ENCODE measurements at regions not wholly inside any gene's neighbourhood (a gene's known extent, or its start where the extent isn't known, plus 50 kb on each side); places are given as distances from the start of the nearest gene placed in this dataset.

GRCh38 chr5:3654515-3654914, 58.9 kb downstream of the IRX1 start:
- Mint-ChIP-seq H3K4me3 (no peak overlapping the region), H3K4me1 (no peaks in the 10 kb centered on the region), H3K27me3 (peaks cover 2% of the 10 kb centered on the region), H3K27ac (no peak overlapping the region), H3K9me3 (no peaks in the 10 kb centered on the region), H3K36me3 (ENCODE audit: low read depth) (no peaks in the 10 kb centered on the region)
- DNase-seq (no peak), ATAC-seq (no peak)

- H3K9me3 Mint-ChIP-seq: no peaks in the 10 kb centered on the region
- DNase-seq: no peak
- H3K27me3 Mint-ChIP-seq: no peaks in the 10 kb centered on the region
- H3K4me3 Mint-ChIP-seq: no peak overlapping the region
- H3K36me3 Mint-ChIP-seq (ENCODE audit: low read depth): no peaks in the 10 kb centered on the region
- no peaks in the 10 kb centered on the region for H3K4me1 Mint-ChIP-seq
- no peak overlapping the region for H3K27ac Mint-ChIP-seq
- no peak for ATAC-seq
Measured at GRCh38 chr5:3656803-3657202, 61.2 kb downstream of the IRX1 start.

GRCh38 chr5:3657364-3658022, 61.9 kb downstream of the IRX1 start:
- DNase-seq (no peak), ATAC-seq (no peak)
- no peaks in the 10 kb centered on the region for H3K9me3 Mint-ChIP-seq
- no peak overlapping the region for H3K4me3 Mint-ChIP-seq
- H3K27ac Mint-ChIP-seq: no peak overlapping the region
- no peaks in the 10 kb centered on the region for H3K4me1 Mint-ChIP-seq
- H3K27me3 Mint-ChIP-seq: no peaks in the 10 kb centered on the region
- no peaks in the 10 kb centered on the region for H3K36me3 Mint-ChIP-seq (ENCODE audit: low read depth)

DNA sequence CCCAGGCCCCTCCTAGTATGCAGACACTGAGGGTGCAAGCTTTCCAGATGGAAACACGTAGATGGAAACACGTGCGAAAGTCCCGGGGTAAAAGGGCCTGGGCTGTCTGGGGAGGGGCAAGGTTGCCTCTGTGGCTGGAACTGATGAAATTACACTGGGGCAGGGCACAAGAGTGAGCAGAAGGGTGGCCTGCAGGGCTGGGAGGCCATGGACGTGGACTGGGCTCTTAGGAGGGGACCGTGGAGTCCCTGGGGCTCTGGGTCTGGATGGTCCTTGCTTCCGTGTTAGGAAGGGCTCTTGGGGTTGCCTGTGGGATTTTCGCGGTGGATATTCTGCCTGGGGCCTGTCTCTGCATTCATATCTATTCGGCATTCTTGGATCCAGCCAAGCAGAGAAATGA, 63.3 kb downstream of the IRX1 start:
- no peak overlapping the region for H3K27ac Mint-ChIP-seq
- H3K36me3 Mint-ChIP-seq (ENCODE audit: low read depth): no peaks in the 10 kb centered on the region
- no peaks in the 10 kb centered on the region for H3K4me1 Mint-ChIP-seq
- no peak for DNase-seq
- ATAC-seq: no peak
- H3K4me3 Mint-ChIP-seq: no peak overlapping the region
- H3K9me3 Mint-ChIP-seq: no peaks in the 10 kb centered on the region
- H3K27me3 Mint-ChIP-seq: no peaks in the 10 kb centered on the region

GRCh38 chr5:3659907-3660306, 64.3 kb downstream of the IRX1 start:
- H3K4me3 Mint-ChIP-seq: no peak overlapping the region
- H3K36me3 Mint-ChIP-seq (ENCODE audit: low read depth): no peaks in the 10 kb centered on the region
- ATAC-seq (no peak), DNase-seq (no peak)
- H3K9me3 Mint-ChIP-seq: no peaks in the 10 kb centered on the region
- H3K27ac Mint-ChIP-seq: no peak overlapping the region
- H3K27me3 Mint-ChIP-seq: no peaks in the 10 kb centered on the region
- H3K4me1 Mint-ChIP-seq: no peaks in the 10 kb centered on the region

GRCh38 chr5:3660630-3661029, 65.0 kb downstream of the IRX1 start:
- Mint-ChIP-seq H3K27ac (no peak overlapping the region), H3K36me3 (ENCODE audit: low read depth) (no peaks in the 10 kb centered on the region), H3K27me3 (no peaks in the 10 kb centered on the region), H3K4me1 (no peaks in the 10 kb centered on the region), H3K9me3 (no peaks in the 10 kb centered on the region), H3K4me3 (no peak overlapping the region)
- ATAC-seq (no peak), DNase-seq (no peak)

- Mint-ChIP-seq H3K9me3 (no peaks in the 10 kb centered on the region), H3K27ac (no peak overlapping the region), H3K27me3 (no peaks in the 10 kb centered on the region), H3K4me3 (no peak overlapping the region), H3K4me1 (no peaks in the 10 kb centered on the region), H3K36me3 (ENCODE audit: low read depth) (no peaks in the 10 kb centered on the region)
- no peak for ATAC-seq
- no peak for DNase-seq
Measured at GRCh38 chr5:3661755-3662296, 66.2 kb downstream of the IRX1 start.

GRCh38 chr5:3662344-3662743, 66.7 kb downstream of the IRX1 start:
- ATAC-seq: no peak
- H3K9me3 Mint-ChIP-seq: no peaks in the 10 kb centered on the region
- DNase-seq: no peak
- H3K4me3 Mint-ChIP-seq: no peak overlapping the region
- no peaks in the 10 kb centered on the region for H3K4me1 Mint-ChIP-seq
- H3K36me3 Mint-ChIP-seq (ENCODE audit: low read depth): no peaks in the 10 kb centered on the region
- H3K27me3 Mint-ChIP-seq: no peaks in the 10 kb centered on the region
- H3K27ac Mint-ChIP-seq: no peak overlapping the region

DNA sequence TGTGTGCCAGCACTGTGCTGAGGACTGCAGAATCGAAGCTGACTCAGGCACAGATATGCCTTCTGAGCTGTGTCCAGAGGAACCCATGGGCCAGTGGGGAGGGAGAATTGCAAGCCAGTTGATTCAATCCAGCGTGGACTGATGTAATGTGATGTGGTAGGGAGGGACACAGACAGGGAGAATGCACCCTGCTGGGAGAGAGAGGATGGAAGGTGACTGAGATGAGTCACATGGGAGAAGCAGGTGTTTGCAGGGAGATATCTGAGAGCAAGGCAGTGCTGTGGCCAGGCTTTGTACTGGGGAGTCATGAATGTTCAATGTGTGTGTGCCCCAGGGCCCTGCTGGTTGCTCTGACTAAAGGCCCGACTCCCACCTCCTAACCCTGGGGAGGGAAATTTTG, 75.7 kb downstream of the IRX1 start:
- Mint-ChIP-seq H3K4me3 (no peak overlapping the region), H3K27ac (no peak overlapping the region), H3K27me3 (no peaks in the 10 kb centered on the region), H3K9me3 (no peaks in the 10 kb centered on the region), H3K4me1 (no peaks in the 10 kb centered on the region), H3K36me3 (ENCODE audit: low read depth) (no peaks in the 10 kb centered on the region)
- no peak for ATAC-seq
- DNase-seq: no peak

DNA sequence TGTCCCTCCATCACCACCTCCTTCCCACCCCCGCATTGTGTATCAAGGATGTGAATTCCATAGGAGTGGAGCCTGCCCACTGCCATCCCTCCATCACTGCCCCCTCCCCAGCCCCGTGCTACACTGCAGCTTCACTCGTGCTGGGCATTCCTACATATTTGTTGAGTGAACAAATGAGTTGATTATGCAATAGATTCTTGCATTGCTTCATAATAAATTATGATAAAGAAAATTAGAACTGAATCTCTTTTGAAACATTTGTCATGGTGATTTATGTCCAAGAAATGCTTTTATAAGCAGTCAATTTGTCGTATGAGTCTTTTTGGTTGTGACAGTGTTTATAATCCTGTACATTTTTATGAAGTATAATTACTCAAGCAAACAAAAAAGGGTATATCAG, 83.2 kb downstream of the IRX1 start:
- DNase-seq: no peak
- Mint-ChIP-seq H3K36me3 (ENCODE audit: low read depth) (no peaks in the 10 kb centered on the region), H3K27ac (no peak overlapping the region), H3K9me3 (peaks cover 5% of the 10 kb centered on the region), H3K4me3 (no peak overlapping the region), H3K27me3 (no peaks in the 10 kb centered on the region), H3K4me1 (no peaks in the 10 kb centered on the region)
- ATAC-seq: no peak

- Mint-ChIP-seq H3K36me3 (ENCODE audit: low read depth) (no peaks in the 10 kb centered on the region), H3K4me3 (no peak overlapping the region), H3K27ac (no peak overlapping the region), H3K4me1 (no peaks in the 10 kb centered on the region), H3K27me3 (no peaks in the 10 kb centered on the region), H3K9me3 (peaks cover 5% of the 10 kb centered on the region)
- DNase-seq: no peak
- ATAC-seq: no peak
Measured at GRCh38 chr5:3680821-3681220, 85.2 kb downstream of the IRX1 start.

DNA sequence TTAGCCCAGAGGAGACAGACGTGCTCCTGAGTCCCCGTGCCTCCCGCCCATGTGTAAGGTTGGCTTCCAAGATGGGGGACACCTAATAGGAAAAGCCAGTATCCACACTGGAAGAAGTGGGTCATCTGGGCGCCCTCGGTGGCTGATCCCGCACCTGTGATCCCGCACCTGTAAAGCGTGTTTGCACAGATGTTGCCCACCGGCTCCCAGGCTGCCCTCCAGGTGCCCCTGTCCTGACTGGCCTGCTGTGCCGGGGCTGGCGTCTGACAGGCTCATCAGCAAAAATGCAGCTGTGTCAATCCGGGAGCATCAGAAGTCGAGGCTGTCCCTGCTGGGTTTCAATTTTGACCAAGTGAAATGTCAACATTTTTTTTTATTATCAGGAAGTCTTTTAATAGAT, 88.5 kb downstream of the IRX1 start:
- Mint-ChIP-seq H3K27ac (no peak overlapping the region), H3K36me3 (ENCODE audit: low read depth) (no peaks in the 10 kb centered on the region), H3K9me3 (peaks cover 5% of the 10 kb centered on the region), H3K4me3 (no peak overlapping the region), H3K4me1 (no peaks in the 10 kb centered on the region), H3K27me3 (no peaks in the 10 kb centered on the region)
- ATAC-seq (no peak), DNase-seq (no peak)

- H3K36me3 Mint-ChIP-seq (ENCODE audit: low read depth): no peaks in the 10 kb centered on the region
- DNase-seq: no peak
- H3K4me1 Mint-ChIP-seq: no peaks in the 10 kb centered on the region
- H3K27me3 Mint-ChIP-seq: no peaks in the 10 kb centered on the region
- no peak overlapping the region for H3K4me3 Mint-ChIP-seq
- ATAC-seq: no peak
- H3K27ac Mint-ChIP-seq: no peak overlapping the region
- peaks cover 2% of the 10 kb centered on the region for H3K9me3 Mint-ChIP-seq
Measured at GRCh38 chr5:3684771-3685354, 89.2 kb downstream of the IRX1 start.

GRCh38 chr5:3694819-3695218, 99.2 kb downstream of the IRX1 start:
- Mint-ChIP-seq H3K4me3 (no peak overlapping the region), H3K9me3 (peaks cover 7% of the 10 kb centered on the region), H3K27ac (no peak overlapping the region), H3K27me3 (no peaks in the 10 kb centered on the region), H3K36me3 (ENCODE audit: low read depth) (no peaks in the 10 kb centered on the region), H3K4me1 (no peaks in the 10 kb centered on the region)
- ATAC-seq: no peak
- DNase-seq: no peak

- Mint-ChIP-seq H3K27ac (no peak overlapping the region), H3K4me3 (no peak overlapping the region), H3K4me1 (no peaks in the 10 kb centered on the region), H3K9me3 (peaks cover 7% of the 10 kb centered on the region), H3K27me3 (peaks cover 2% of the 10 kb centered on the region), H3K36me3 (ENCODE audit: low read depth) (no peaks in the 10 kb centered on the region)
- ATAC-seq (no peak), DNase-seq (no peak)
Measured at GRCh38 chr5:3695818-3696217, 100.2 kb downstream of the IRX1 start.

- no peaks in the 10 kb centered on the region for H3K36me3 Mint-ChIP-seq (ENCODE audit: low read depth)
- no peak overlapping the region for H3K27ac Mint-ChIP-seq
- DNase-seq (no peak), ATAC-seq (no peak)
- H3K9me3 Mint-ChIP-seq: peaks cover 16% of the 10 kb centered on the region
- peaks cover 2% of the 10 kb centered on the region for H3K27me3 Mint-ChIP-seq
- H3K4me3 Mint-ChIP-seq: no peak overlapping the region
- no peaks in the 10 kb centered on the region for H3K4me1 Mint-ChIP-seq
Measured at GRCh38 chr5:3698412-3698811, 102.8 kb downstream of the IRX1 start.

Measured in activated naive CD8-positive, alpha-beta T cell treated with anti-CD3 and anti-CD28 coated beads, Interleukin-2, amount 50 U/mL, for 24 hours (primary cell).